Dendritic cell treated with granulocyte-macrophage colony-stimulating factor and Interleukin-4, amounts not matched to agents 40 ng/mL and 50 ng/mL, for 4 days (primary cell): ENCODE measurements at regions not wholly inside any gene's neighbourhood (a gene's known extent, or its start where the extent isn't known, plus 50 kb on each side); places are given as distances from the start of the nearest gene placed in this dataset.
"Not testable (repeated sequence)": the region's sequence is repeated elsewhere in the genome, so short reads cannot be mapped to it uniquely, and the experiment has no call there.

Experiments
- H3K27ac Mint-ChIP-seq: one replicate; pipeline ENCODE4 v1.8.0; 2022; ENCODE audit warnings: mild to moderate bottlenecking, mixed read lengths
- H3K27me3 Mint-ChIP-seq: one replicate; pipeline ENCODE4 v1.8.0; 2022; ENCODE audit warnings: mild to moderate bottlenecking, mixed read lengths
- H3K36me3 Mint-ChIP-seq: one replicate; pipeline ENCODE4 v1.8.0; 2022; ENCODE audit warnings: low read depth, mixed read lengths
- H3K4me1 Mint-ChIP-seq: one replicate; pipeline ENCODE4 v1.8.0; 2022; ENCODE audit warnings: low read depth, mixed read lengths
- H3K4me3 Mint-ChIP-seq: one replicate; pipeline ENCODE4 v1.8.0; 2022; ENCODE audit warnings: mild to moderate bottlenecking, moderate library complexity, mixed read lengths
- H3K9me3 Mint-ChIP-seq: one replicate; pipeline ENCODE4 v1.8.0; 2022; ENCODE audit warnings: mixed read lengths
- intact Hi-C: fragments of 100-400 bp; cut with micrococcal nuclease; formaldehyde crosslinking; loops from one replicate; pipeline ENCODE4 v1.15.0; 2022

DNA sequence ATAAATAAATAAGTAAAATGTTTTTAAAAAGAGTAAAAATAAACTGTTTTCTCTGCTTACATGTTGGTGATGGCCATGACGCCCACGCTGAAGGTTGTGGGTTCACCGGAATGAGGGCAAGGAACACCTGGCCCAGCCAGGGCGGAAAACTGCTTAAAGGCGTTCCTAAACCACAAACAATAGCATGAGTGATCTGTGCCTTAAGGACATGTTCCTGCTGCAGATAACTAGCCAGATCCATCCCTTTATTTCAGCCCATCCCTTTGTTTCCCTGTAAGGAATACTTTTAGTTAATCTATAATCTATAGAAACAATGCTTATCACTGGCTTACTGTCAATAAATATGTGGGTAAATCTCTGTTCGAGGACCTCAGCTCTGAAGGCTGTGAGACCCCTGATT lies 63.3 kb upstream of the CEP78 start:
- intact Hi-C loops, result loop anchor here (2.0 kb wide), 1 partner anchor 14 kb away; no protein-coding TSS in a partner anchor
- not testable (repeated sequence) for H3K27ac Mint-ChIP-seq, H3K36me3 Mint-ChIP-seq, H3K4me3 Mint-ChIP-seq, H3K27me3 Mint-ChIP-seq, H3K9me3 Mint-ChIP-seq
- peaks cover 11% of the 10 kb centered on the region for H3K4me1 Mint-ChIP-seq

DNA sequence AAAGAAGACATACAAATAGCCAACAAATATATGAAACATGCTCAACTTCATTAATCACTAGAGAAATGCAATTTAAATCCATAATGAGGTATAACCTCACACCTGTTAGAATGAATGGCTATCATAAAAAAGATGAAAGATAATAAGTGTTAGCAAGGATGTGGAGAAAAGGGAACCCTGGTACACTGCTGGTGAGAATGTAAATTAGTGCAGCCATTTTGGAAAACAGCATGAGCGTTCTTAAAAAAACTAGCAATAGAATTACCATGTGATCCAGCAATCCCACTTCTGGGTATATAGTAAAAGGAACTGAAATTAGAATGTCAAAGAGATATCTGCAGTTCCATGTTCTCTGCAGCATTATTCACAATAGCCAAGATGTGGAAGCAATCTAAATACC lies 64.2 kb upstream of the CEP78 start:
- intact Hi-C loops, result loop anchor here (2.0 kb wide), 1 partner anchor 15 kb away; no protein-coding TSS in a partner anchor
- Mint-ChIP-seq H3K27ac (no peak overlapping the region), H3K36me3 (peaks cover 6% of the 10 kb centered on the region)

DNA sequence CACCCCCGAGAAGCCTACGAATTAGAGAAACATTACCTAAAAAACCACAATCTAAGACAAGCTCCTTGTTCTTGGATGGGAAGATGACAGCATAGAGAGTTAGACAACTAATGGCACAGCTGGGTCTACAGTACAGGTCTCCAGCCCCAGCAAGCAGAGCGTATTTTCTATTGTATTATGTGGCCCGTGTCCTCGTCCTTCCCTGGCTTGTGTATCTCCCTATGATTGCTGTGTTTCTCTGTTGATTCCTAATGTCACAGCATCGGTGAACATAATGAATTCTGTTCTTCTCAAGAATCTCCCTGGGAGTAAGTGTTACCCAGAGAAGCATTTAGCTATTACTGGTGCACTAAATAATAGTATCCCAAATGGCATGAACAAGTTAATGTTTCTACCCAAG lies 66.8 kb upstream of the CEP78 start:
- H3K4me3 Mint-ChIP-seq, result no peak overlapping the region
- H3K27me3 Mint-ChIP-seq, result no peaks in the 10 kb centered on the region

More for the DNA sequence above, 64.2 kb upstream of the CEP78 start:
- peaks cover 11% of the 10 kb centered on the region for H3K4me1 Mint-ChIP-seq
- H3K4me3 Mint-ChIP-seq, result no peak overlapping the region
- H3K27me3 Mint-ChIP-seq, result no peaks in the 10 kb centered on the region
- H3K9me3 Mint-ChIP-seq, result peaks cover 9% of the 10 kb centered on the region

DNA sequence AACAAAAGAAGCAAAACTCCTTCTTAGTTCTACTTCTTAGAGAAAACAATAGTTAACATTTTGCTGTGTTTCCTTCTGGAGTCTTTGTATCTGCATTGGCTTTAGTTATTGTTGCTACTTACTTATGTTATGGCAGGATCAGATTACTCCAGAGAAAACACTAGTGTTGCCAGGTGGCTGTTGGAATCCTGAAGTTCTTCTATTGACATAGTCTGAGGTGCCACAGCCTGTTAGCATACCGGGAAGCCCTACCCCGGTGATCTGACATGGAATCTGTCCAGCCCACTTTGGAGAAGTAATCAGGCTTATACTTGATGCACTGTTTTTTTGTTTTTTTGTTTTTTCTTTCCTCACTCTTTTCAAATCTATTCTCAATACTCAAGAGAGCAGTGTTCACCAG lies 68.5 kb upstream of the CEP78 start:
- no peaks in the 10 kb centered on the region for H3K27me3 Mint-ChIP-seq
- no peak overlapping the region for H3K4me3 Mint-ChIP-seq
- intact Hi-C loops, result no loop called here
- H3K27ac Mint-ChIP-seq, result no peak overlapping the region
- H3K4me1 Mint-ChIP-seq, result peaks cover 6% of the 10 kb centered on the region
- peaks cover 15% of the 10 kb centered on the region for H3K36me3 Mint-ChIP-seq
- H3K9me3 Mint-ChIP-seq, result peaks cover 27% of the 10 kb centered on the region

More for the DNA sequence above, 66.8 kb upstream of the CEP78 start:
- Mint-ChIP-seq H3K27ac (no peak overlapping the region), H3K4me1 (peaks cover 11% of the 10 kb centered on the region), H3K9me3 (peaks cover 15% of the 10 kb centered on the region), H3K36me3 (peaks cover 6% of the 10 kb centered on the region)
- intact Hi-C loops, result no loop called here

DNA sequence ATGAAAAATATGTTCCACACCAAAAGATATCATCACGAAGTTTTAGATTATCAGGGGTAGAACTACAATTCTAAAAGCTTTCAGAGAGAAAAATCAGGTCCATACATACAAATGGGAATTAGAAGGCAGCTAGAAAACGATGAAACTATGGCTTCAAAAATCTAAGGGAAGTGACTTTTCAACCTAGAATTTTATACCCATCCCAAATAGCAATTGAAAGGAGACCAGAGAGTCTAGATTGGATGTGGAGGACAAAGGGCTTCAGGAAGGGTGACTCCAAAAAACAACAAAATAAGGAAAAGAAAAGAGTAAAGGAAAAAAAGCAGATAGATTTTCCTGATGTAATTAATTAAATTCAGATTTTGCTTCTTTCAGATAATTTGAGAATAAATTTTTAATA lies 72.0 kb upstream of the CEP78 start:
- Mint-ChIP-seq H3K4me3 (no peak overlapping the region), H3K9me3 (peaks cover 19% of the 10 kb centered on the region), H3K4me1 (no peaks in the 10 kb centered on the region)

DNA sequence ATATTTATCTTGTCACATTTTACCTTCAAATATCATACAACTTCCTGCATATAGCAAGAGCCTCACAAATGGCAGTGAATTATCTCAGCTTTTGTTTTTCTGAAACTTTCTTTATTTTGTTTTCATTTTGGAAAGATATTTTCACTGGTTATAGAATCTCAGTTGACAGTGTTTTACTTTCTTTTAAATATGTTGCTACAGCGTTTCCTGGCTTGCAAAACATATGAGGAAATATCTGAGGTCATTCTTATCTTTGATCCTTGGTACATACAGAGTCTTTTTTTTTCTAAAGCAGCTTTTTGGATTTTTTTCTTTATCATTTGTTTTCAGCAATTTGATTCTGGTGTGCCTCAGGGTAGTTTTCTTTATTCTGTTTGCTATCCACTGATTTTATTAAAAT lies 77.6 kb upstream of the CEP78 start:
- H3K4me1 Mint-ChIP-seq, result no peaks in the 10 kb centered on the region

More for the DNA sequence above, 72.0 kb upstream of the CEP78 start:
- H3K36me3 Mint-ChIP-seq, result peaks cover 10% of the 10 kb centered on the region
- intact Hi-C loops, result no loop called here
- no peak overlapping the region for H3K27ac Mint-ChIP-seq
- no peaks in the 10 kb centered on the region for H3K27me3 Mint-ChIP-seq

DNA sequence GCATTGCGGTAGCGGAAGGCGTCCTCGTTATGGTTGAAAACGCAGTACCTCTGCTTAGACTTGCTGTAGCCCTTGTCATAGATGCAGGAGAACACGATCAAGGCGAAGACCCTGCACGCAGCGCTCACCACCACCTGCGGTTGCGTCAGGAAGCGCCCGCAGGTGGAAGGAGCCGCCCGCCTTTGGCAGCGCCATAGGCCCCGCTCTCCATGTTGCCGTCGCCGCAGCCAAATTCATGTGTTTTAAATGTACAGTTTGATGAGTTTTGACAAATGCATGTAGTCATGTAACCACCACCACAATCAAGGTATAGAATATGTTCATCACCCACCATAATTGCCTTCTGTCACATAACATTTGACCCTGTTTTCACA lies 84.9 kb upstream of the CEP78 start:
- peaks cover 7% of the 10 kb centered on the region for H3K4me1 Mint-ChIP-seq
- H3K27ac Mint-ChIP-seq, result no peak overlapping the region
- no peak overlapping the region for H3K4me3 Mint-ChIP-seq
- H3K9me3 Mint-ChIP-seq, result peaks cover 13% of the 10 kb centered on the region
- intact Hi-C loops, result no loop called here
- H3K27me3 Mint-ChIP-seq, result no peaks in the 10 kb centered on the region
- H3K36me3 Mint-ChIP-seq, result no peaks in the 10 kb centered on the region

More for the DNA sequence above, 77.6 kb upstream of the CEP78 start:
- no peak overlapping the region for H3K27ac Mint-ChIP-seq
- H3K4me3 Mint-ChIP-seq, result no peak overlapping the region
- H3K9me3 Mint-ChIP-seq, result peaks cover 14% of the 10 kb centered on the region
- peaks cover 1% of the 10 kb centered on the region for H3K36me3 Mint-ChIP-seq
- H3K27me3 Mint-ChIP-seq, result no peaks in the 10 kb centered on the region
- intact Hi-C loops, result no loop called here

DNA sequence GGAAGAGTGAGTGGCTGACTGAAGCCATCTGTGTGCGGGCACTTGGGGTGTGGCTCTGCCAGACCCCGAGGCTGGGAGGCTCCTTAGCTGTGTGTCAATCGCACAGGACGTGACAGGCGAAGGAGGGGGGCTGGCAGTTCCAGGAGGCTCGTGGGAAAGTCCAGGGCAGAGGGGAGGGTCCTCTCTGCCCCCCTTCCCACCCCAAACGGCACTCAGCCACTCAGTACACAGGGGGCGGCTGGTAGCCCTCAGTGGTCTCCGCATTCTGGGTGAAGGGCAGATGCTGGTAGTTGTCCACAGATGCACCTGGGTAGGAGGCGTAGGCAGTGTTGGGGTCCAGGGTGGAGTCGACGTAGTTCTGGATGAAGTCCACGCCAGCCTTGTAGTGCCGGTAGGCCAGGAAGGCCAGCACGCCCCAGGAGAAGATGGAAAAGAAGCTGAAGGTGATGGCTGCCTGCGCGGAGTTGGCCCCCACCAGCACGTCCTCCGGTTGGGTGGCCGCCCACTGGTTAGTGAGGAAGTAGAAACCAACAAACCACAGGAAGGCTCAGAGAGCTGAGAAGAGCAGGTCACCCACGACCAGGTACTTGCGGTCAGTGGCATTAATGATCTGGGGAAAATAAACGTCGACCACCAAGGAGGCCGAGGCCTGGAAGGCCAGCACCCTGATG lies 85.4 kb upstream of the CEP78 start:
- no peaks in the 10 kb centered on the region for H3K36me3 Mint-ChIP-seq
- peaks cover 13% of the 10 kb centered on the region for H3K9me3 Mint-ChIP-seq
- intact Hi-C loops, result no loop called here
- no peaks in the 10 kb centered on the region for H3K27me3 Mint-ChIP-seq
- H3K4me1 Mint-ChIP-seq, result peaks cover 9% of the 10 kb centered on the region
- no peak overlapping the region for H3K4me3 Mint-ChIP-seq
- no peak overlapping the region for H3K27ac Mint-ChIP-seq

DNA sequence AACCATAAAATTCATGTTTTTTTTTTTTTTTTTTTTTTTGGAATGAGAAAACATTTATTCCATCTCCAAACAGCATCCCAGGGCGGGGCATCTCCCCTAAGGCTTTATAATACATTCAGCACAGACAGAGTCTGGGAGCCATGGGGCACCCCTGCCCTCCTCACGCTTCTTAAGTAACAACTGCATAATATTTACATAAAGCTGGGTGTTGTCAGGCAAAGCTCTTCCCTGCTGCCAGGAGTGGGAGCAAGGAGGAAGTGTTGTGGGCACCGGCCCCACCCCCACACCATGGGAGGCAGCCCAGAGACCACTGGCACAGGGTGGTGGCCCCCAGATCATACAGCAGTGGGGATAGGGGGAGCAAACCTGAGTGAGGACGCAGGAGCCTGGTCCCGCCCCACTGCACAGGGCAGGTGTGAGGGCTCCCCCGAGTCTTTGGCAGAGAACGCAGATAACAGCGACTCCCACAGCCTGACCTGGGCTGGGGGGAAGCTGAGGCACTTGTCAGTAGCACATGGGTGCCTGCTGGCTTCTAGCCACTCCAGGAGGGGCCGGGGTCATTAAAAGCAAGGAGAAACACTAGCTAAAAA lies 86.1 kb upstream of the CEP78 start:
- Mint-ChIP-seq H3K4me1 (peaks cover 16% of the 10 kb centered on the region), H3K4me3 (no peak overlapping the region), H3K36me3 (no peaks in the 10 kb centered on the region), H3K9me3 (peaks cover 14% of the 10 kb centered on the region), H3K27me3 (no peaks in the 10 kb centered on the region), H3K27ac (no peak overlapping the region)
- intact Hi-C loops, result loop anchor here (10.0 kb wide), 1 partner anchor 45 kb away; no protein-coding TSS in a partner anchor

DNA sequence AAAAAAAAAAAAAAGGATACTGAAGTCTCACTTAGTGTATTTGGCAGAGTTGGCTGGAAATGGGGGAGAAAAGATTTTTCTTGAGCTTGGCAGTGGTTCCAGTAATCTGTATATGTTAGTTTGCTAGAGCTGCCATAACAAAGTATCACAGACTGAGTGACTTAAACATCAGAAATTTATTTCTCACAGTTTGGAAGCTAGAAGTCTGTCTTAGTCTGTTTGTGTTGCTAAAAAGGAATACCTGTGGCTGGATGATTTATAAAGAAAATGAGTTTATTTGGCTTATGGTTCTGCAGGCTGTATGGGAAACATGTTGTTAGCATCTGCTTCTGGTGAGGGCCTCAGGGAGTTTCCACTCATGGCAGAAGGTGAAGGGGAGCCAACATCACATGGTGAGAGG lies 89.6 kb upstream of the CEP78 start:
- intact Hi-C loops, result loop anchor here (10.0 kb wide), 1 partner anchor 49 kb away; no protein-coding TSS in a partner anchor
- Mint-ChIP-seq H3K36me3 (peaks cover 13% of the 10 kb centered on the region), H3K27me3 (no peaks in the 10 kb centered on the region), H3K9me3 (peaks cover 39% of the 10 kb centered on the region), H3K4me3 (no peak overlapping the region), H3K27ac (no peak overlapping the region), H3K4me1 (peaks cover 38% of the 10 kb centered on the region)

DNA sequence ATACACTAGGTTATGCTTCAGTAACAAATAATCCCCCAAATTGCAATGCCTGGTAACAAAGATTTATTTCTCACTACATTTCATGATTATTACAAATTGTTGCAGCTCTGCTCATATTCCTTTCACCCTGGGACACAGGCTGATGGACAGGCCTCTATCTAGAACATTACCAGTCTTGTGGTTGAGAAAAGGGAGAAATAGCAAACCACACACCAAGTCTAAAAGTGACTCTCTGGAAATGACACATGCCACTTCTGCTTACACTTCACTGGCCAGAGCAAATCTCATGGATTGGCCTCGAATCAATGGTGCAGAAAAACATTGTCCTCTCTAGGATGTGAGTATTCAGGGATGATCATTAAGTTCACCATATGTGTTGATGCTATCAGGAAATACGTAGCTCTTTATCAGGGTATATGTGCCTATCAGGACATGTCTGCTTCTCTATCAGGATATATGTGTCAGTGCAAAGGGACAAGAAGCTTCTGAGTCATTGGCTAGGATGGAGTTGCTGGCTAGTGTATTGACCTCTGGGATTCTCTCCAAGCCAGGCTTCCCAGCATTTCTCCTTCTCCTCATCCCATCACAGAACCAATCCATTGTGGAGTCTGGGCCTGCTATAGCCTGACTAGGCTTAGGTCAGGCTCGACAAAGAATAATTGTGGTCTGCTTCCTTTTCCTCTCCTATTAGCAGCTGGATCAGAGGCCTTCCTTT lies 91.1 kb upstream of the CEP78 start:
- intact Hi-C loops, result loop anchor here (10.0 kb wide), 1 partner anchor 50 kb away; no protein-coding TSS in a partner anchor
- Mint-ChIP-seq H3K4me3 (no peak overlapping the region), H3K27ac (peak overlapping the region; percentile 75), H3K27me3 (no peaks in the 10 kb centered on the region), H3K4me1 (peaks cover 42% of the 10 kb centered on the region), H3K9me3 (peaks cover 36% of the 10 kb centered on the region), H3K36me3 (peaks cover 14% of the 10 kb centered on the region)

DNA sequence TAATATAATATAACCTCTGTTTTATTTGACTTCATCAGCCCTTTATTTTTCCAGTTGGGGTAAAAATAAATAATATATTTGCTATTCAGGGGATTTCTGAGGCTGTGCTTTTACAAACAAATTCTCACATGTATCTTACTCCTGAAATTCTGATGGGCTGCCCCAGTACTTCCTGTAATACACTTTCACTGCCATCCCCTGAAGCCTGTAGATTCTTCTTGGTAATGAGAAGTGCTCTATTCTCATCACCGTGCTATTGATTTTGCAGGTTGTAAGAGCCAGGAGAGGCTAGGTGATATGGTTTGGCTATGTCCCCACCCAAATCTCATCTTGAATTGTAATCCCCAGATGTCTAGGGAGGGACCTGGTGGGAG lies 91.9 kb upstream of the CEP78 start:
- Mint-ChIP-seq H3K4me1 (peaks cover 37% of the 10 kb centered on the region), H3K4me3 (no peak overlapping the region), H3K9me3 (peaks cover 44% of the 10 kb centered on the region), H3K27ac (peak overlapping the region; percentile 75), H3K27me3 (no peaks in the 10 kb centered on the region), H3K36me3 (peaks cover 20% of the 10 kb centered on the region)
- intact Hi-C loops, result loop anchor here (10.0 kb wide), 1 partner anchor 51 kb away; no protein-coding TSS in a partner anchor

DNA sequence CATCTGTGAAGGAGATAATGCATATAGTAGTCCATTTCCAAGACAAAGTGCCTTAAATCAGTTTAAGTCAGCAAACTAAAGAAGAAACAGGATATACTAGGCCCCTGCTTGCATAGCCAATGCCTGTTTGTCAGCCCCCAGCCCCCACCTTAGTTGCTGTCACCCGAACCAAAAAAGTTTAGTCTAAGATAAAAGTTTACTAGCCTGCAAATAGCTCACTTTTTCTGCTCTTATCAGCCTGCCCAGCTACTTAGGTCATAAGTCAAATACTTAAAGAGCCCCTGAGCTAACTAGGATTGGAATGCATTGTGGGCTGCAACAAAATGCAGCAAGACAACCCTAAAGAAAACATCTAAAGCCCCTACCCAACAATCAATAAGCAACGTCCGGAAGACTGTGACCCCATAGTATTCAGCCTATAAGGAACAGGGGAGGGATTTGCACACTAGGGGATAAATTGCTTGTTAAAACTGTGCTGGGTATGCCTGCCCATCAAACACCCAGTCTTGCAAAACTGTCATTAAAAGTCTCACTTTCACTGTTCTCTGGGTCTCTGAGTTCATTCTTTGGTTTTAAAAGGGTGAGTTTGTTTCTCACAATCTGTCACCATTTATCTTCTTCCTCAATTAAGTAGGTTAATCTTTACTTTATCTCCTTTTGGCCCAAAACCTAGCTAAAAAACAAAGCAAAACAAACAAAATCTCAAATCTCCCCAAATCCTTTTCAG lies 92.4 kb upstream of the CEP78 start:
- H3K9me3 Mint-ChIP-seq, result peaks cover 44% of the 10 kb centered on the region
- peaks cover 37% of the 10 kb centered on the region for H3K4me1 Mint-ChIP-seq
- H3K27ac Mint-ChIP-seq, result peak overlapping the region; percentile 75
- H3K36me3 Mint-ChIP-seq, result peaks cover 20% of the 10 kb centered on the region
- intact Hi-C loops, result loop anchor here (10.0 kb wide), 1 partner anchor 51 kb away; no protein-coding TSS in a partner anchor
- no peak overlapping the region for H3K4me3 Mint-ChIP-seq
- H3K27me3 Mint-ChIP-seq, result no peaks in the 10 kb centered on the region
